ENCODE measurements at regions not wholly inside any gene's neighbourhood (a gene's known extent, or its start where the extent isn't known, plus 50 kb on each side); places are given as distances from the start of the nearest gene placed in this dataset.

GRCh38 chr4:4913628-4914027 lies 54.2 kb downstream of the MSX1 start:
- no peak for TF ChIP-seq CTCF (tag by site-specific recombination; IDR thresholded peaks at IDR 0.05)
- TF ChIP-seq ZNF274 (IDR thresholded peaks at IDR 0.05; ENCODE audit: low read length), result no peak
- TF ChIP-seq ZNF274 (tag by site-specific recombination; IDR thresholded peaks at IDR 0.05; ENCODE audit: borderline replicate concordance), result no peak
- TF ChIP-seq ZIC2 (tag by site-specific recombination; IDR thresholded peaks at IDR 0.05), result no peak
- TF ChIP-seq ZNF341 (tag by site-specific recombination; IDR thresholded peaks at IDR 0.05; ENCODE audit: low read depth), result no peak
